H1 (cell line): ENCODE measurements at regions not wholly inside any gene's neighbourhood (a gene's known extent, or its start where the extent isn't known, plus 50 kb on each side); places are given as distances from the start of the nearest gene placed in this dataset.

Experiments
- CHD1 ChIP-seq: IDR thresholded peaks from 2 replicates; pipeline ENCODE4 v1.6.1; 2012; ENCODE audit warnings: low read depth, low read length, improper control_type of control experiment
- NANOG ChIP-seq: IDR thresholded peaks from 2 replicates; pipeline ENCODE4 v1.6.1; 2011; ENCODE audit warnings: low read length, low read depth, mild to moderate bottlenecking, inconsistent platforms; ENCODE audit not compliant: insufficient read depth, poor library complexity, severe bottlenecking
- RAD21 ChIP-seq, 2 experiments: IDR thresholded peaks in 1 of 2; conservative IDR thresholded peaks in 1 of 2; 2 replicates each; pipeline ENCODE4 v1.6.1; 2011; ENCODE audit warnings: low read depth in 2 of 2, low read length in 2 of 2, improper control_type of control experiment in 1 of 2, inconsistent platforms in 1 of 2, mild to moderate bottlenecking in 1 of 2, moderate library complexity in 1 of 2
- TCF12 ChIP-seq: IDR thresholded peaks from 2 replicates; pipeline ENCODE4 v1.6.1; 2011; ENCODE audit warnings: low read depth, mild to moderate bottlenecking, low read length
- TEAD4 ChIP-seq: IDR thresholded peaks from 2 replicates; pipeline ENCODE4 v1.6.1; 2012; ENCODE audit warnings: low read depth, low read length, inconsistent platforms, mixed read lengths
- TF ChIP-seq, protein P1 (sequence below): IDR thresholded peaks from 2 replicates; pipeline ENCODE4 v1.6.1; 2012; ENCODE audit warnings: low read length, inconsistent platforms

DNA sequence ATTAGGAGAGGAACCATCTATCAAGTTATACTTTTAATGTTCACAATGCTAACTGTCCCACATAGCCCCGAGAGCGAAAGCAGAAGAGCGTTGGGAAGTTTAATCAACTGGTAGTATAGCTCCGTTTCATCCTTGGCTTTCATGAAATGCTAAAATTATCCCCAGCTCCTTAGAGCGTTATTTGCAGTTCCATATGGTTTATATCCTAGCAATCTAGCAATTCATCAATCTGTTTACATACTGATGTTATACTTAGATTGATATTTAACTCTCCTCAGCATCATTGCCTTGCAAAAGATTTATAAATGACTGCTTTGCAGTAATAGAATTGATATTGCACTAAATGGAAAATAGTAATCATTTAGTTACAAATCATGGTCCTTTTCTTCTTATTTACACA is 419.8 kb downstream of the COG6 start (continued):
- TF ChIP-seq, protein P1, sequence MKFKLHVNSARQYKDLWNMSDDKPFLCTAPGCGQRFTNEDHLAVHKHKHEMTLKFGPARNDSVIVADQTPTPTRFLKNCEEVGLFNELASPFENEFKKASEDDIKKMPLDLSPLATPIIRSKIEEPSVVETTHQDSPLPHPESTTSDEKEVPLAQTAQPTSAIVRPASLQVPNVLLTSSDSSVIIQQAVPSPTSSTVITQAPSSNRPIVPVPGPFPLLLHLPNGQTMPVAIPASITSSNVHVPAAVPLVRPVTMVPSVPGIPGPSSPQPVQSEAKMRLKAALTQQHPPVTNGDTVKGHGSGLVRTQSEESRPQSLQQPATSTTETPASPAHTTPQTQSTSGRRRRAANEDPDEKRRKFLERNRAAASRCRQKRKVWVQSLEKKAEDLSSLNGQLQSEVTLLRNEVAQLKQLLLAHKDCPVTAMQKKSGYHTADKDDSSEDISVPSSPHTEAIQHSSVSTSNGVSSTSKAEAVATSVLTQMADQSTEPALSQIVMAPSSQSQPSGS: no peak
- TF ChIP-seq TCF12 (no peak), NANOG (no peak), CHD1 (no peak), RAD21 (IDR thresholded peaks at IDR 0.05 in 1 of 2, conservative IDR thresholded peaks at IDR 0.05 in 1 of 2; ENCODE audit: low read depth in 2 of 2, low read length in 2 of 2) (no peak), TEAD4 (no peak)
